ENCODE measurements at regions not wholly inside any gene's neighbourhood (a gene's known extent, or its start where the extent isn't known, plus 50 kb on each side); places are given as distances from the start of the nearest gene placed in this dataset.

DNA sequence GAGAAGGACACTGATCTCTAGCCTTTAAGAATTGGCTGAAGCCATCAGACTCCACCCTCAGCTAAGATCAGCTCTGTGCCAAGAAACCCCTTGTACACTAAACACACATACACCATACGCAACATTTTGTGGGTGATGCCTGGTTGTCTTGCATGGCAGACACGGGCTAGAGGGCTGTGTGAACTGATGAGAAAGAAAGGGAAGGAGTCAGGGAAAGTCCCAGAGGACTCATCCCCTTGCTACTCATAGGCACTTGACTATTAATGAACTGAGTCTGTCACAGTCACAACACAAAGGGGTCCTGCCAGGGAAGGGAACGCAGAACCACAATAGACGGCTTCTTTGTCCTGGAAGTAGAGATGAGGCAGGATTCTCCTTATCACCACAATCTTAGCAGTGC, 80.8 kb downstream of the EMP1 start:
- Histone ChIP-seq H3K4me3 (replicated peaks; ENCODE audit: low read depth, low read length) (no peak overlapping the region), H3K27me3 (replicated peaks; ENCODE audit: control insufficient read depth, insufficient read depth, low read length) (peaks cover 1% of the 10 kb centered on the region; the same call in 1 of the 2 replicates), H3K36me3 (ENCODE audit: control insufficient read depth, insufficient read depth, low read length) (no peaks in the 10 kb centered on the region)
- no peak for DNase-seq (ENCODE audit: extremely low read depth, insufficient read length)
- TF ChIP-seq, protein P1, sequence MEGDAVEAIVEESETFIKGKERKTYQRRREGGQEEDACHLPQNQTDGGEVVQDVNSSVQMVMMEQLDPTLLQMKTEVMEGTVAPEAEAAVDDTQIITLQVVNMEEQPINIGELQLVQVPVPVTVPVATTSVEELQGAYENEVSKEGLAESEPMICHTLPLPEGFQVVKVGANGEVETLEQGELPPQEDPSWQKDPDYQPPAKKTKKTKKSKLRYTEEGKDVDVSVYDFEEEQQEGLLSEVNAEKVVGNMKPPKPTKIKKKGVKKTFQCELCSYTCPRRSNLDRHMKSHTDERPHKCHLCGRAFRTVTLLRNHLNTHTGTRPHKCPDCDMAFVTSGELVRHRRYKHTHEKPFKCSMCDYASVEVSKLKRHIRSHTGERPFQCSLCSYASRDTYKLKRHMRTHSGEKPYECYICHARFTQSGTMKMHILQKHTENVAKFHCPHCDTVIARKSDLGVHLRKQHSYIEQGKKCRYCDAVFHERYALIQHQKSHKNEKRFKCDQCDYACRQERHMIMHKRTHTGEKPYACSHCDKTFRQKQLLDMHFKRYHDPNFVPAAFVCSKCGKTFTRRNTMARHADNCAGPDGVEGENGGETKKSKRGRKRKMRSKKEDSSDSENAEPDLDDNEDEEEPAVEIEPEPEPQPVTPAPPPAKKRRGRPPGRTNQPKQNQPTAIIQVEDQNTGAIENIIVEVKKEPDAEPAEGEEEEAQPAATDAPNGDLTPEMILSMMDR (IDR thresholded peaks at IDR 0.05; ENCODE audit: insufficient read depth, low read length, poor library complexity, severe bottlenecking), result no peak

DNA sequence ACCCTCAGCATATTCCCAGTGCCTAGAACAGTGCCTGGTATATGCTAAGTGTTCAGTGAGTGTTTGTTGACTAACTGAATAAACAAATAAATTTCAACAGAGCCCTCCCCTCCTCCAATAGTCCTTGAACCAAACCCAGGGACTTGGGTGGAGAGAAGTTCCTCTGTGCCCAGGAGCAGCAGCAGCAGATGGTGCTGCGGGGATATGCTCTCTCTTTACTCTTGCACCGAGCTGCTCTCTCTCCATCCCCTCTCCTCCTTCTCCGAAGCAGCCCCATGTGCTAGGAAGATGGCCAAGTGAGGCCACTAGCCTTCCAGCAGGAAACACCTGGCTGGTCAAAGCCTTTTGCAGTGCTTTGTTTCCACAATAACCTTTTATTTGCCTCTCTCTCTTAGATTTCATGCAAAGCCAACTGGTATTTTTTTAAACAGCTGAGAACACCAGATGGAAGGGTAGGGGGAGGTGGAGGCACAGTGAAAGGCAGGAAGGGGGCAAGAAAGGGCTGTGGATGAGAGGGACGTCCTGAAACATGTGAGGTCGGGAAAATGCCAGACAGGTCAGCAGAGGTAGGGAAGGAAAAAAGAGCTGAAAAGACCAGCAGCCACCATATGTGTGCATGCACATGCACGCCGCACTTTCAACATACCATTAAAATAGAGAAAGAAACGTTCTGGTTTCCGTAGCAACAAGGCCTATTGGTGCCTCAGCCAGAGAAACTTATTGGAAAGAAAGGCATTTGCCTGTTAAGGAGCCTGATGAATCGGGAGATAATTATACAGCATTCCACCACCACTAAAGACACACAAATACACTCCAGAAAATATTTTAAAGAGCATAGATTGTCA, 78.9 kb downstream of the EMP1 start:
- H3K27me3 ChIP-seq (replicated peaks; ENCODE audit: control insufficient read depth, insufficient read depth, low read length), result peaks cover 1% of the 10 kb centered on the region; the same call in 1 of the 2 replicates
- no peaks in the 10 kb centered on the region for H3K36me3 ChIP-seq (ENCODE audit: control insufficient read depth, insufficient read depth, low read length)
- no peak for DNase-seq (ENCODE audit: extremely low read depth, insufficient read length)
- H3K4me3 ChIP-seq (replicated peaks; ENCODE audit: low read depth, low read length), result no peak overlapping the region
- TF ChIP-seq, protein P1 (IDR thresholded peaks at IDR 0.05; ENCODE audit: insufficient read depth, low read length, poor library complexity, severe bottlenecking), result no peak

DNA sequence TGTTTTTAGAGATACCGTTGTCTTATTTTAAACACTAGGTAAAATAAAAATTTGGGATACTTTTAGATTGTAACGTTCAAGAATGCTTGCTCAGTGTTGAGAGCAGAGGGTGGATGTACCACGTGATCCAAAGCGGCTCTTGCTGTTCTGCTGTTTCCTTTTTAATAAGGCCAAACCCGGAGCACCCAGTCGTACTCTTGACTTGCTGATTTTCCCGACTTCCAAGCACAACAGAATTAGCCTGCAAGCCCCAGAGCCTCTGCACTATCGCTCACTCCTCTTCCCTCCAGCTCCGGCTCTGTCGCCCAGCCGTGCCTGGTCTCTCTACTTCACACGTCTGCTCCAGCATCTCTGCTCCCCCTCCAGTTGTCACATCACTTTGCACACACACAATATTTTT, 77.3 kb downstream of the EMP1 start:
- TF ChIP-seq, protein P1 (IDR thresholded peaks at IDR 0.05; ENCODE audit: insufficient read depth, low read length, poor library complexity, severe bottlenecking), result no peak
- no peaks in the 10 kb centered on the region for H3K36me3 ChIP-seq (ENCODE audit: control insufficient read depth, insufficient read depth, low read length)
- no peak overlapping the region for H3K4me3 ChIP-seq (replicated peaks; ENCODE audit: low read depth, low read length)
- peaks cover 1% of the 10 kb centered on the region; the same call in 1 of the 2 replicates for H3K27me3 ChIP-seq (replicated peaks; ENCODE audit: control insufficient read depth, insufficient read depth, low read length)
- DNase-seq (ENCODE audit: extremely low read depth, insufficient read length), result no peak

GRCh38 chr12:13273097-13273496, 76.6 kb downstream of the EMP1 start:
- H3K27me3 ChIP-seq (replicated peaks; ENCODE audit: control insufficient read depth, insufficient read depth, low read length), result peaks cover 1% of the 10 kb centered on the region; the same call in 1 of the 2 replicates
- DNase-seq (ENCODE audit: extremely low read depth, insufficient read length), result no peak
- no peak overlapping the region for H3K4me3 ChIP-seq (replicated peaks; ENCODE audit: low read depth, low read length)
- TF ChIP-seq, protein P1 (IDR thresholded peaks at IDR 0.05; ENCODE audit: insufficient read depth, low read length, poor library complexity, severe bottlenecking), result no peak
- H3K36me3 ChIP-seq (ENCODE audit: control insufficient read depth, insufficient read depth, low read length), result no peaks in the 10 kb centered on the region

DNA sequence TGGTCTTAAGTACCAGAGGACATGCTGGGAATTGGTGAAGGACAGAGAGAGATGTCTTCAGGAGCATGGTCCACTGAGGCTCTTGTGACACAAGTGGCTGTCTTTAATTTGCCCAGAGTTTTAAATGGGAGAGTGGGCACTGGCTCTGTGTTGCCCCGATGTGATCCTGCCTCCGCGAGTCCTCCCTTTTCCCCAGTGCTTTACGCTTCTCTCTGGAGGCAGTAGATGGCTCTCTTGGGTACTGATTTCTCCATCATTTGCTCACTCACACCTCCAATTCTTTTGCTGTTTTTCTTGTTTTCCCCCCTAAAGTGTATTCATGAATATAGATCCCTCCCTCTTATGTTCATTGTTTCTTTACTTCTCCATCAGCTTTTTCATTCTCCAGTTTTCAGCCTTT, 74.3 kb downstream of the EMP1 start:
- Histone ChIP-seq H3K27me3 (replicated peaks; ENCODE audit: control insufficient read depth, insufficient read depth, low read length) (peaks cover 1% of the 10 kb centered on the region; the same call in 1 of the 2 replicates), H3K4me3 (replicated peaks; ENCODE audit: low read depth, low read length) (no peak overlapping the region), H3K36me3 (ENCODE audit: control insufficient read depth, insufficient read depth, low read length) (no peaks in the 10 kb centered on the region)
- TF ChIP-seq, protein P1 (IDR thresholded peaks at IDR 0.05; ENCODE audit: insufficient read depth, low read length, poor library complexity, severe bottlenecking), result no peak
- DNase-seq (ENCODE audit: extremely low read depth, insufficient read length), result no peak

Data from GM06990 (cell line).